Endodermal cell (in vitro differentiated cells): ENCODE measurements at regions not wholly inside any gene's neighbourhood (a gene's known extent, or its start where the extent isn't known, plus 50 kb on each side); places are given as distances from the start of the nearest gene placed in this dataset.

ENCODE experiments used
- DNase-seq: peaks from one replicate; pipeline ENCODE4 v3.0.0-alpha.2; 2017
- H3K27ac ChIP-seq: 2 replicates; pipeline ENCODE4 v1.5.1; 2013; ENCODE audit warnings: mild to moderate bottlenecking, low read depth, low read length, moderate library complexity
- H3K27me3 ChIP-seq: 2 replicates; pipeline ENCODE4 v1.6.1; 2013; ENCODE audit warnings: mild to moderate bottlenecking, low read length, moderate library complexity; ENCODE audit not compliant: insufficient read depth, control insufficient read depth, poor library complexity, severe bottlenecking
- H3K36me3 ChIP-seq: 2 replicates; pipeline ENCODE4 v1.7.0; 2013; ENCODE audit warnings: mild to moderate bottlenecking, low read length, moderate library complexity; ENCODE audit not compliant: control insufficient read depth, insufficient read depth
- H3K4me1 ChIP-seq: one replicate; pipeline ENCODE4 v1.7.0; 2013; ENCODE audit warnings: low read length; ENCODE audit not compliant: control insufficient read depth, insufficient read depth
- H3K4me3 ChIP-seq: 2 replicates; pipeline ENCODE4 v1.5.1; 2013; ENCODE audit warnings: mild to moderate bottlenecking, low read length, moderate library complexity
- H3K9ac ChIP-seq: 2 replicates; pipeline ENCODE4 v1.6.1; 2013; ENCODE audit warnings: mild to moderate bottlenecking, low read length, moderate library complexity; ENCODE audit not compliant: poor library complexity, severe bottlenecking; ENCODE audit errors: extremely low read depth
- H3K9me3 ChIP-seq: 2 replicates; pipeline ENCODE4 v1.6.1; 2013; ENCODE audit warnings: mild to moderate bottlenecking, low read length, moderate library complexity; ENCODE audit not compliant: control insufficient read depth
- H3K27ac Mint-ChIP-seq: 2 replicates; pipeline ENCODE4 v1.8.0; 2020; ENCODE audit warnings: mixed read lengths
- H3K27me3 Mint-ChIP-seq: 2 replicates; pipeline ENCODE4 v1.8.0; 2021; ENCODE audit warnings: mild to moderate bottlenecking, mixed read lengths; ENCODE audit not compliant: insufficient read depth
- H3K36me3 Mint-ChIP-seq: 2 replicates; pipeline ENCODE4 v1.8.0; 2020; ENCODE audit warnings: low read depth, mixed read lengths
- H3K4me1 Mint-ChIP-seq: 2 replicates; pipeline ENCODE4 v1.8.0; 2020; ENCODE audit warnings: mixed read lengths
- H3K4me3 Mint-ChIP-seq: 2 replicates; pipeline ENCODE4 v1.8.0; 2020; ENCODE audit warnings: mild to moderate bottlenecking, moderate library complexity, mixed read lengths
- H3K9me3 Mint-ChIP-seq: 2 replicates; pipeline ENCODE4 v1.8.0; 2020; ENCODE audit warnings: mild to moderate bottlenecking, mixed read lengths
- CTCF ChIP-seq: fragments of 200-600 bp; sonication (generic); conservative IDR thresholded peaks from 2 replicates; pipeline ENCODE4 v1.5.0; 2021; ENCODE audit warnings: antibody characterized with exemption, mild to moderate bottlenecking
- WGBS, 2 experiments: methylation state at CpG; one replicate each; pipeline versions ENCODE4 v1.1.5 to v1.1.7; 2013; ENCODE audit warnings: missing lambda C conversion rate in 2 of 2, mixed read lengths in 1 of 2; ENCODE audit not compliant: insufficient coverage in 1 of 2, insufficient read length in 1 of 2; 5-methylcytosine and 5-hydroxymethylcytosine counted together

GRCh38 chr16:22628994-22629393 is 118.3 kb downstream of the NPIPB5 start:
- no peaks in the 10 kb centered on the region for H3K9me3 Mint-ChIP-seq

GRCh38 chr16:22630242-22630641 is 119.6 kb downstream of the NPIPB5 start:
- peak; percentile 33 for DNase-seq
- H3K9ac ChIP-seq = no peak overlapping the region
- no peak for TF ChIP-seq CTCF
- no peak overlapping the region for H3K27ac ChIP-seq
- Mint-ChIP-seq H3K4me3 (no peak overlapping the region), H3K27me3 (no peaks in the 10 kb centered on the region), H3K27ac (no peak overlapping the region), H3K4me1 (peaks cover 22% of the 10 kb centered on the region), H3K9me3 (no peaks in the 10 kb centered on the region), H3K36me3 (no peaks in the 10 kb centered on the region)
- H3K36me3 ChIP-seq = no peaks in the 10 kb centered on the region
- peaks cover 11% of the 10 kb centered on the region for H3K4me1 ChIP-seq
- H3K9me3 ChIP-seq = peaks cover 5% of the 10 kb centered on the region
- H3K4me3 ChIP-seq = no peak overlapping the region
- WGBS, 2 experiments = 94 to 95% methylated on average over 3 to 4 of the region's 4 CpGs
- no peaks in the 10 kb centered on the region for H3K27me3 ChIP-seq

More at GRCh38 chr16:22628994-22629393, 118.3 kb downstream of the NPIPB5 start:
- TF ChIP-seq CTCF = no peak
- peaks cover 10% of the 10 kb centered on the region for H3K4me1 ChIP-seq
- H3K4me1 Mint-ChIP-seq = peaks cover 16% of the 10 kb centered on the region
- H3K4me3 Mint-ChIP-seq = no peak overlapping the region
- no peaks in the 10 kb centered on the region for H3K27me3 ChIP-seq
- no peaks in the 10 kb centered on the region for H3K36me3 ChIP-seq
- peaks cover 6% of the 10 kb centered on the region for H3K9me3 ChIP-seq
- no peak overlapping the region for H3K4me3 ChIP-seq
- 100% methylated on average over 1 of the region's 2 CpGs; no CpG with 5 or more reads in 1 of the 2 experiments for WGBS, 2 experiments
- H3K9ac ChIP-seq = no peak overlapping the region
- no peak for DNase-seq
- no peak overlapping the region for H3K27ac Mint-ChIP-seq
- H3K36me3 Mint-ChIP-seq = no peaks in the 10 kb centered on the region
- H3K27me3 Mint-ChIP-seq = no peaks in the 10 kb centered on the region
- no peak overlapping the region for H3K27ac ChIP-seq

DNA sequence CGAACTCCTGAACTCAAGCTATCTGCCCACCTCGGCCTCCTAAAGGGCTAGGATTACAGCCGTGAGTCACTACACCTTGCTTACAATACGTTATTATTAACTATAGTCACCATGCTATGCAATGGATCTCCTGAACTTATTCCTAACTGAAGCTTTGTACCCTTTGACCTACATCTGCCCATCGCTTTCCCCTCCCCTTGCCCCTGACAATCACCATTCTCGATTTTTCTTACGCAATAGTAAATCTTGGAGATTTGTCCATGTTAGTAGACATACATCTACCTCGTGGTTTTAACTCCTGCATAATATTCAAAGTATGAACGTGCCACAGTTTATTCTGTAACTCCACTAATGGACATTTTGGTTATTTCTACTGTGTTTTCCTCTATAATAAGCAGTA is 120.6 kb downstream of the NPIPB5 start:
- peak; percentile 44 for DNase-seq
- no peak for TF ChIP-seq CTCF
- Histone ChIP-seq H3K27me3 (no peaks in the 10 kb centered on the region), H3K9ac (no peak overlapping the region), H3K4me3 (no peak overlapping the region), H3K4me1 (peaks cover 11% of the 10 kb centered on the region), H3K27ac (no peak overlapping the region), H3K36me3 (no peaks in the 10 kb centered on the region), H3K9me3 (no peaks in the 10 kb centered on the region)
- H3K4me3 Mint-ChIP-seq = no peak overlapping the region
- H3K27ac Mint-ChIP-seq = no peak overlapping the region
- peaks cover 22% of the 10 kb centered on the region for H3K4me1 Mint-ChIP-seq
- H3K9me3 Mint-ChIP-seq = no peaks in the 10 kb centered on the region
- 91 to 96% methylated on average over 9 of the region's 9 CpGs for WGBS, 2 experiments
- no peaks in the 10 kb centered on the region for H3K36me3 Mint-ChIP-seq
- H3K27me3 Mint-ChIP-seq = no peaks in the 10 kb centered on the region
